Uterus (tissue), 2 donors: ENCODE measurements at regions not wholly inside any gene's neighbourhood (a gene's known extent, or its start where the extent isn't known, plus 50 kb on each side); places are given as distances from the start of the nearest gene placed in this dataset.

Source experiments
- CTCF ChIP-seq, 4 experiments: fragments of 200-600 bp in 2 of 4; fragments of 450-650 bp in 2 of 4; sonication (generic) in 2 of 4; IDR thresholded peaks; one replicate each; pipeline ENCODE4 v1.5.1; 2016 to 2019; ENCODE audit warnings: antibody characterized with exemption in 4 of 4, mild to moderate bottlenecking in 2 of 4, moderate library complexity in 1 of 4
- POLR2A ChIP-seq, 2 donors: fragments of 450-650 bp; IDR thresholded peaks; one replicate each; pipeline ENCODE4 v1.6.1; 2016; ENCODE audit warnings: antibody characterized with exemption in 2 of 2, mild to moderate bottlenecking in 1 of 2, moderate library complexity in 1 of 2

- TF ChIP-seq CTCF (IDR thresholded peaks at IDR 0.05) (no peak), POLR2A (IDR thresholded peaks at IDR 0.05) (no peak)
Observed at GRCh38 chr14:42572032-42572431, 965.4 kb downstream of the LRFN5 start.
